C4-2B (cell line): ENCODE measurements at regions not wholly inside any gene's neighbourhood (a gene's known extent, or its start where the extent isn't known, plus 50 kb on each side); places are given as distances from the start of the nearest gene placed in this dataset.

ENCODE experiments used
- H3K27ac ChIP-seq: fragments of 450-650 bp; 2 replicates; pipeline ENCODE4 v1.5.1; 2017
- CTCF ChIP-seq: fragments of 450-650 bp; conservative IDR thresholded peaks from 2 replicates; pipeline ENCODE4 v1.5.1; 2017; ENCODE audit warnings: mild to moderate bottlenecking
- ZFX ChIP-seq: fragments of 450-650 bp; IDR thresholded peaks from 2 replicates; pipeline ENCODE4 v1.6.1; 2017

GRCh38 chr3:160105907-160106584, 117.4 kb downstream of the IL12A start:
- H3K27ac ChIP-seq: no peak overlapping the region
- TF ChIP-seq ZFX (no peak), CTCF (no peak)

GRCh38 chr3:160106905-160107861, 118.0 kb upstream of the C3orf80 start:
- TF ChIP-seq ZFX (no peak), CTCF (no peak)
- H3K27ac ChIP-seq: no peak overlapping the region

DNA sequence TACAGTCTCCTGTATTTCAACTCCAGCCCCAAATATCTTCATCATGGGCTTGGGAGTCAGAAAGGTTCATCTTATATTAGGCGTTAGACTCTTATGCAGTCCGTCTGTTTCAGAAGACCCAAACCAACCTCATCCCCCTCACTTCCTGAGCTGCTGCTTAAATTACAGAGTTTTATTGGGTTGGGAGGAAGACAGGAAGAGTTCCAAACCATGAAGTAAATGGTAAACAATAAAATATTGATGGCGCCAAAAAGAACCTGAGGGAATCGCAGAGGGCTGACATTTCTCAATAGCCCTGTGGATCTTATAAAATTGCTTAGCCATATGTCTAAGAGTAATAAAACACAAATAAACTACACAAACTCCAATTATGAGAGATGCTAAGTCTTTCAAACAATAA, 116.9 kb upstream of the C3orf80 start:
- no peak overlapping the region for H3K27ac ChIP-seq
- TF ChIP-seq CTCF (no peak), ZFX (no peak)

GRCh38 chr3:160112481-160112880, 112.7 kb upstream of the C3orf80 start:
- H3K27ac ChIP-seq: no peak overlapping the region
- TF ChIP-seq CTCF: no peak
- TF ChIP-seq ZFX: no peak

- no peak overlapping the region for H3K27ac ChIP-seq
- TF ChIP-seq CTCF (no peak), ZFX (no peak)
Observed at GRCh38 chr3:160112996-160113395, 112.2 kb upstream of the C3orf80 start.

- TF ChIP-seq ZFX: no peak
- no peak for TF ChIP-seq CTCF
- H3K27ac ChIP-seq: no peak overlapping the region
Observed at GRCh38 chr3:160114355-160114995, 110.7 kb upstream of the C3orf80 start.

DNA sequence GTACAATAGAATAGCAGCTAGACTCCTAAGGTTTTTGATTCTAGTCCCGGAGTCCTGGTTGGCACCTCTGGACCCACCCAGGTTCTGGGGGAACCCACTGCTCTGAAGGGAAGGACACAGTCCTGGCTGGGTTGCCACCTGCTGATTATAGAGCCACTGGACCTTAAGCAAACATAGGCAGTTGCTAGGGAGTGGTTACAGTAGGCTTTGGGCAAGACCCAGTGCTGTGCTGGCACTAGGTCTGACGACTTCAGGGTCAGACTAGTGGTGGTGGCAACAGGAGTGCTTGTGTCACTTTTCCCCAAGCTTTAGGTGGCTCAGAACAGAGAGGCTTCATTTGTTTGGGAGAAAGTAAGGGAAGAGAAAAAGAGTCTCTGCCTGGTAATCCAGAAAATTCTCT, 109.8 kb upstream of the C3orf80 start:
- no peak overlapping the region for H3K27ac ChIP-seq
- TF ChIP-seq ZFX (no peak), CTCF (no peak)
